SK-N-SH treated with all-trans-retinoic acid at 6 μM for 48 hours (cell line): ENCODE measurements at regions not wholly inside any gene's neighbourhood (a gene's known extent, or its start where the extent isn't known, plus 50 kb on each side); places are given as distances from the start of the nearest gene placed in this dataset.

Experiments
- ARNTL ChIP-seq: fragments of 450-650 bp; formaldehyde crosslinking; IDR thresholded peaks from 2 replicates; pipeline ENCODE4 v1.5.0; 2020; ENCODE audit warnings: low read depth, mild to moderate bottlenecking, moderate library complexity, borderline replicate concordance
- ISL1 ChIP-seq: fragments of 250-450 bp; sonication (Bioruptor Pico); IDR thresholded peaks from 2 replicates; pipeline ENCODE4 v2.1.2; 2022; ENCODE audit warnings: mild to moderate bottlenecking, moderate library complexity
- PPARA ChIP-seq: fragments of 250-450 bp; sonication (Bioruptor Pico); IDR thresholded peaks from 2 replicates; pipeline ENCODE4 v1.5.0; 2020; ENCODE audit warnings: mild to moderate bottlenecking, borderline replicate concordance
- TCF4 ChIP-seq: fragments of 250-450 bp; sonication (Bioruptor Pico); IDR thresholded peaks from 2 replicates; pipeline ENCODE4 v1.8.0; 2021; ENCODE audit warnings: mild to moderate bottlenecking, moderate library complexity, borderline replicate concordance

GRCh38 chr1:5338466-5338865 lies 653.8 kb downstream of the NPHP4 start:
- no peak for TF ChIP-seq ARNTL (CRISPR knock-in tag)
- no peak for TF ChIP-seq PPARA (CRISPR knock-in tag)
- no peak for TF ChIP-seq TCF4 (CRISPR knock-in tag)
- no peak for TF ChIP-seq ISL1 (CRISPR knock-in tag)
